ENCODE measurements at regions not wholly inside any gene's neighbourhood (a gene's known extent, or its start where the extent isn't known, plus 50 kb on each side); places are given as distances from the start of the nearest gene placed in this dataset.

DNA sequence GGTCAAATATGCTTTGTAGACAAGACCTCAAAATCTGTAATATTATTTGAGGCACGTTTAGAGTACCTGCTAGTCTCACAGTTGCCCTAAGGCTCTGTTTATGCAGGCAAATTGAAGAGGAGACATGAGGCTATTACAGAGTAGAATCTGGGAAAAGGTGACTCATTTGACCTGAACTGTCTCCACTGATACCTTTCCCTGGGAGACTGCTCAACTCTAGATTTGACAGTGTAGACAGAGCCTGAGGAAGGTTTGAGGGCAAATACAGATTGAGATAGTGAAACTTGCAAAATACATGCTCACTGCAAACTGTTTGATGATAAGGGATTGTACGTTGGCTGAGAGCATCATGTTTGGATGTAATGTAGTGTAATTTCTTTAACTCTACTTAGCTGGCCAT lies 1266.6 kb upstream of the CDH8 start:
- TF ChIP-seq, protein P1, sequence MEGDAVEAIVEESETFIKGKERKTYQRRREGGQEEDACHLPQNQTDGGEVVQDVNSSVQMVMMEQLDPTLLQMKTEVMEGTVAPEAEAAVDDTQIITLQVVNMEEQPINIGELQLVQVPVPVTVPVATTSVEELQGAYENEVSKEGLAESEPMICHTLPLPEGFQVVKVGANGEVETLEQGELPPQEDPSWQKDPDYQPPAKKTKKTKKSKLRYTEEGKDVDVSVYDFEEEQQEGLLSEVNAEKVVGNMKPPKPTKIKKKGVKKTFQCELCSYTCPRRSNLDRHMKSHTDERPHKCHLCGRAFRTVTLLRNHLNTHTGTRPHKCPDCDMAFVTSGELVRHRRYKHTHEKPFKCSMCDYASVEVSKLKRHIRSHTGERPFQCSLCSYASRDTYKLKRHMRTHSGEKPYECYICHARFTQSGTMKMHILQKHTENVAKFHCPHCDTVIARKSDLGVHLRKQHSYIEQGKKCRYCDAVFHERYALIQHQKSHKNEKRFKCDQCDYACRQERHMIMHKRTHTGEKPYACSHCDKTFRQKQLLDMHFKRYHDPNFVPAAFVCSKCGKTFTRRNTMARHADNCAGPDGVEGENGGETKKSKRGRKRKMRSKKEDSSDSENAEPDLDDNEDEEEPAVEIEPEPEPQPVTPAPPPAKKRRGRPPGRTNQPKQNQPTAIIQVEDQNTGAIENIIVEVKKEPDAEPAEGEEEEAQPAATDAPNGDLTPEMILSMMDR (IDR thresholded peaks at IDR 0.05; ENCODE audit: poor library complexity, severe bottlenecking): no peak
- TF ChIP-seq EP300 (conservative IDR thresholded peaks at IDR 0.05; ENCODE audit: poor library complexity, severe bottlenecking) (no peak), TAF1 (IDR thresholded peaks at IDR 0.05; ENCODE audit: low read depth) (no peak), EZH2 (IDR thresholded peaks at IDR 0.05; ENCODE audit: borderline replicate concordance, insufficient read depth, low read length, poor library complexity, severe bottlenecking) (no peak), SMC3 (conservative IDR thresholded peaks at IDR 0.05; ENCODE audit: poor library complexity) (no peak), POLR2AphosphoS5 (IDR thresholded peaks at IDR 0.05) (no peak), RAD21 (conservative IDR thresholded peaks at IDR 0.05) (no peak)
- TF ChIP-seq, protein P2, sequence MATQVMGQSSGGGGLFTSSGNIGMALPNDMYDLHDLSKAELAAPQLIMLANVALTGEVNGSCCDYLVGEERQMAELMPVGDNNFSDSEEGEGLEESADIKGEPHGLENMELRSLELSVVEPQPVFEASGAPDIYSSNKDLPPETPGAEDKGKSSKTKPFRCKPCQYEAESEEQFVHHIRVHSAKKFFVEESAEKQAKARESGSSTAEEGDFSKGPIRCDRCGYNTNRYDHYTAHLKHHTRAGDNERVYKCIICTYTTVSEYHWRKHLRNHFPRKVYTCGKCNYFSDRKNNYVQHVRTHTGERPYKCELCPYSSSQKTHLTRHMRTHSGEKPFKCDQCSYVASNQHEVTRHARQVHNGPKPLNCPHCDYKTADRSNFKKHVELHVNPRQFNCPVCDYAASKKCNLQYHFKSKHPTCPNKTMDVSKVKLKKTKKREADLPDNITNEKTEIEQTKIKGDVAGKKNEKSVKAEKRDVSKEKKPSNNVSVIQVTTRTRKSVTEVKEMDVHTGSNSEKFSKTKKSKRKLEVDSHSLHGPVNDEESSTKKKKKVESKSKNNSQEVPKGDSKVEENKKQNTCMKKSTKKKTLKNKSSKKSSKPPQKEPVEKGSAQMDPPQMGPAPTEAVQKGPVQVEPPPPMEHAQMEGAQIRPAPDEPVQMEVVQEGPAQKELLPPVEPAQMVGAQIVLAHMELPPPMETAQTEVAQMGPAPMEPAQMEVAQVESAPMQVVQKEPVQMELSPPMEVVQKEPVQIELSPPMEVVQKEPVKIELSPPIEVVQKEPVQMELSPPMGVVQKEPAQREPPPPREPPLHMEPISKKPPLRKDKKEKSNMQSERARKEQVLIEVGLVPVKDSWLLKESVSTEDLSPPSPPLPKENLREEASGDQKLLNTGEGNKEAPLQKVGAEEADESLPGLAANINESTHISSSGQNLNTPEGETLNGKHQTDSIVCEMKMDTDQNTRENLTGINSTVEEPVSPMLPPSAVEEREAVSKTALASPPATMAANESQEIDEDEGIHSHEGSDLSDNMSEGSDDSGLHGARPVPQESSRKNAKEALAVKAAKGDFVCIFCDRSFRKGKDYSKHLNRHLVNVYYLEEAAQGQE (IDR thresholded peaks at IDR 0.05; ENCODE audit: borderline replicate concordance): no peak
